Activated CD4-positive, alpha-beta T cell treated with anti-CD3 and anti-CD28 coated beads, Interleukin-2, amount 50 U/mL, for 16 hours (primary cell): ENCODE measurements at regions not wholly inside any gene's neighbourhood (a gene's known extent, or its start where the extent isn't known, plus 50 kb on each side); places are given as distances from the start of the nearest gene placed in this dataset.

Experiments used
- DNase-seq: peaks from one replicate; pipeline ENCODE4 v3.0.0-alpha.2; 2020

GRCh38 chr18:41617647-41618046, 337.4 kb upstream of the PIK3C3 start:
- DNase-seq, result no peak

- DNase-seq, result no peak
Measured at GRCh38 chr18:41613003-41613609, 341.9 kb upstream of the PIK3C3 start.

- DNase-seq, result no peak
Measured at GRCh38 chr18:41604964-41605363, 350.1 kb upstream of the PIK3C3 start.

DNA sequence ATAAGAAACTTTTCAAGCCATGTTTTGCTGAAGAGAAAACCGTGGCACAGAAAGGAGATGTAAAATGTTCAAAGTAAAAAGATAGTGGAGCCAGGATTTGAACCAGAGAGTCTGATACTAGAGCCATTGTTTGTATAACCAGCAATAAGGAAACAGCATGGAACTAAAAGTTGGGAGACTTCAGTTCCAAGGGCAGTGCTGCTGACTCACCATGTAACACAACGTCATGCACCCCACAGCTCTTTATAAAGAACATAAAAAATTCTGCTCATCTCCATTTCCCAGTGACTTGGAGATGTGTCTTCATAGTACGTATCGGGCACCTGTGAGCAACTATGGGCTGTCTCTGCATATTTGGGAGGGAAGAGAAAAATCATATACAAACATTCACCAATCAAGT, 353.0 kb upstream of the PIK3C3 start:
- DNase-seq, result no peak

- no peak for DNase-seq
Measured at GRCh38 chr18:41600693-41601391, 354.2 kb upstream of the PIK3C3 start.

GRCh38 chr18:41599466-41599865, 355.6 kb upstream of the PIK3C3 start:
- DNase-seq, result no peak

DNA sequence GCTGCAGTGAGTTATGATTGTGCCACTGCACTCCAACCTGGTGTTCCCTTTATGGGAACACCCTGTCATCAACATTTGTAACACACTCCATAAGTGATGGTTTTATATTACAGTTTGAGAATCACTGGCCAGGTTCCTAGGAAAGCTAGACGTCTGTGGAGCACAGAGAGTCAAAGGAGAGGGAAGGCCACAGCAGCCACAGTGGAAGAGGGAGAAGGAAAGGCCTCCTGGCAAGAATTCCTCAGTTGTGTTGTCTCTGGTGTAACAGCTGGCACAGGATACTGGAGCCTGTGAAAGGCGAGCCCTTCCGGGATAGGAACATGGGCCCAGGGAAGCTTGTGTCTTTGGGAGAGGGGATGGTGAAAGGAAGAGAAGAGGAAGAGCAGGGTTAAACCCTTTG, 360.5 kb upstream of the PIK3C3 start:
- no peak for DNase-seq

- DNase-seq, result no peak
Measured at GRCh38 chr18:41593171-41593675, 361.8 kb upstream of the PIK3C3 start.

DNA sequence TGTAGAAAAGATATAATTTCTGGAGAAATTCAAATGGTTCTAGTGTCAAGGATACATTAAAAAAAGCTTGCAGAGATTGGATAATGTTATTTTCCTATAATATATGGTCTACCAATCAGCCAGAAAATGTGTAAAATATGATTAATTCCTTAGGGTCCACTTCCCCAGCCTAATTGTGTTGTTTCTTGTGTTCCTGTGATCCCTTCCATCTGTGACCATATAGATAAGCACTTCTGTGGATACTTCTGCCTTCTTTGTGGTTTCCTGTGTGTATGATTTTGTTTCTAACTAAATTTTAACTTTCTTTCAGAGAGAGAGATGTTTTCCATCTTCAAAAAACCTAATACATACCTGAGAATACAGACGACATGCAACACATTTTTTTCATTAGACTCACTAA, 367.1 kb upstream of the PIK3C3 start:
- no peak for DNase-seq

- no peak for DNase-seq
Measured at GRCh38 chr18:41585512-41585911, 369.5 kb upstream of the PIK3C3 start.

DNA sequence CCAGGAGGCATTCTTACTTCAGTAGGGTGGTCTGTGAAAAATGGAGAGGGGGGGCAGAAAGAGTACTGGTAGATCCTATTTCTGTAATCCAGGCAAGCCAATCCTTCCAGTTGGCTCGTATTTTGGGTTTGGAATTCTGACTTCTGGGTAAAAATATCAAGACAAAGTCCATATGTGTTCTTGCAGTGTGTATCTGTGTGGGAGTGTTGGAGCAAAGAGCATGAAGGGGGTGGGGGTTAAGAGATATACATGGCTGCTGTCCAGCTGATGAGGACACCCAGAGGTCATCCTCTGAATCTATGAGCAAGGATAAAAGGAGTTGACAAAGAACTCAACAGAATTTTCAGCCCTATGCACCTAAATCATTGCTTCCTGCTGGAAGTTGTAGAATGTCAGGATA, 375.8 kb upstream of the PIK3C3 start:
- DNase-seq, result no peak

DNA sequence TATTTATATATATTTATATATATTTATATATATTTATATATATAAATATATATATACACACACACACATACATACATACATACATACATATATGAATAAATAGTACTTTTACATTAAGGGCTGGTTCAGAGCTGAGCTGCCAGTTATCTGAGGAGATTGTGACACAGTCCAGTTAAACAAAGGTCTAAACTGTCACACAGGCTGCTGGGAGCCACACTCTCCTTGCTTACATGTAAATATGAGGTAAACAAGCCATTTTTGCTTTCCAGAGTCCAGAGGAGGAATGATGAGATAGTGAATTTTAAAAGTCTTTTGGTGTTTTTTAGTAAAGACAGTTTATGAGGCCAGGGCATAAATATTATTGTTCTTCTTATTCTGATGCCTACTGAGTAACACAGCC, 377.5 kb upstream of the PIK3C3 start:
- no peak for DNase-seq

DNA sequence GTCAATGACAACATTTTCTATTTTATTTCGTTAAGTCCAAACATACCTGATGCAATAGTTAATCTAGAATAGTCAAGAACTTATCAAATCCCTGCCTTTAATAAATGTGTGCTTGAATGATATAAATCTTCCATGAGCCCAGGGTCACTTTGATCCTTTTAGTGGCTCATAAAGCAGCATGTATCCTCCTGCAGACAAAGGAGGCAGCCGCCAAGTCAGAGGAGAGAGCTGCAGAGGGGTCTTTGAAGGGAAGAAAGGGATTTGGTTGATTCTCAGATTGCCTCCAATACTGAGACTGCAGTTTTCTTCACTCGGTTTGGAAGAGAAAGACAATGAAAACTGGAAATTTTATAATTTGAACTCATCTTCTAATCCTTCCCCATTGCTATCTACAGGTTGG, 378.4 kb upstream of the PIK3C3 start:
- DNase-seq, result no peak

DNA sequence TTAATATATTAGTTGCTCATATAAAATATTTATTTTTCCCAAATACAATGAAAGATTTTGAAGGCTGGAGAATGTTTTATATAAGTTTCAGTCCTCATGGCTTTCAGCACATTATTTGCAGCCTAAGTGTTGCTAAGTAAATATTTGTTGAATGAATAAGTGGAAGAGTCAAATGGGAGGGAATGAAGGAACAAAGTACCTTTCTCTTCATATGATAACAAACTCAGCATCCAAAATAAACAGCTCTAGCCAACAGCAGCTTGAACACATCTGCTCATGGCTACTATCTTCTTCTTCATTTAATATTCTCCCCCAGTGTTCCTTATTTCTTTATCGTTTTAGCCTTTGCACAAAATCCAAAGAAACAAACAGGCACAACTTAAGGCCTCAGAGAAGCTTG, 385.2 kb upstream of the PIK3C3 start:
- no peak for DNase-seq

- no peak for DNase-seq
Measured at GRCh38 chr18:41561961-41562360, 393.1 kb upstream of the PIK3C3 start.

DNA sequence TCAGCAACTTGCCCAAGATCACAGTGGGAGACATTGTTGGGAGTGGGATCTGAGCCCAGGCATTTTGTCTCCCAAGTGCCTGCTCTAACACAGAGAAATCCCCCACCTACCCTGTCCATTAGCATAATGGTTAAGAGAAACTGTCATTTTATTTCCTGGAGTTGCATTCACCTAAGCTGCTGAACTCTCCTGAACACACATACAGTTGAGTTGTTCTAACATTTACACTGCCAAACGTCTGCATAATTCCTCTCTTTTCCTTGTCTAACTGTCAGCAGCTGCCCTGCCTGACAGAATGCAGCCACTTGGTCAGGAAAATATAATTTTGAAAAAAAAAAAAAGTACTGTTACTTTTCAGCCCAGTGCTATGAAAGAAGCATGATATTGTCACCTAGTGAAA, 396.3 kb upstream of the PIK3C3 start:
- no peak for DNase-seq

DNA sequence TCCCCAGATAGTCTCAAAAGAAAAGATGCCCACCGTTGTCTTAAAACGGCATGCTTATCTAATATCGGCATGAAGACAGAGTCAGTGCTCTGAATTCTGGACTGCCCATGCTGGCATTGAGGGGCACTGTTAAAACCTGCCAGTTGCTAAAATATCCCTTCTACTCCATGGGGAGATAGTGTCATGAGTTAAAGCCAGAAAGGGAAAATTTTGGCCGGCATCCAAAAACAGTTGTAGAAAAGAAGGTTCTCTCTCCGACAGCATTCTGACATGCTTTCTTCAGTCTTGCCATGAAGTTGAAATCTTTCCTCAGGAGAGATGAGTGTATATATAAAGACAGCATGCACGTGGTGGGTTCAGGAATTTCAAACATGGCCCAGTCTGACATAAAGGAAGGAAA, 401.3 kb upstream of the PIK3C3 start:
- DNase-seq, result no peak

DNA sequence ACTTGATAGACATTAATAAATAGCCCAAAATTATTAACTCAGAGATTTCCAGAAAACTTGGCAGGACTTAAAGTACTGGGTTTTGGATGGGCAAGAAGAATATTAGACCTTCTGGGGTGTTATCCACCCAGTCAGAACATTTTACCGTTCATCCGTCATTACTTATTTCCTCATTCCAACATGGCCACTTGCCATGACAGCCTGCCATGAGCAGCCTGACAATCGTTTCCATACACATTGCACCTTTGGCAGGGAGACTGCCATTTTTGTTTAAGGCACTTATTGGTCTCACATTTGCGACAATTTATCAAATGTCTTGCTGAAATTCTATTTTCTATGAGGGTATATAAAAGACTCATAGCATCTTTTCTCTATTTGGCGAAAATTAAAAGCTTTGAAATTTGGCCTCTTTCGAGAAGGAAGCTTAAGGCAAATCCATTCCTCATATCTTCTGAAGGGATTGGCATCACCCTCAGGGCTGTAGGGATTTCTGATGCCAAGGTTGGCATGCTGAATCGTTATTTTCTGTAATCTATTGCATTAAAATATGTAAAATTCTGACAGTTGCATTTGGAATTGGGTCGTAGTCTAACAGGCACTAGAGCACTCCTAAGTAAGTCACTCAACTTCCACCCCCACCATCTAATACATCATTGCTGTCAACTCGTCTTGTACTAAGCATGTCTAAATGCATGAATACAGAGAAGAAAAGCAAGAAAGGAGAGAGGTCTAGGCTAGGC, 406.3 kb upstream of the PIK3C3 start:
- no peak for DNase-seq

- no peak for DNase-seq
Measured at GRCh38 chr18:41545091-41545888, 409.7 kb upstream of the PIK3C3 start.

GRCh38 chr18:41543815-41544214, 411.2 kb upstream of the PIK3C3 start:
- no peak for DNase-seq

DNA sequence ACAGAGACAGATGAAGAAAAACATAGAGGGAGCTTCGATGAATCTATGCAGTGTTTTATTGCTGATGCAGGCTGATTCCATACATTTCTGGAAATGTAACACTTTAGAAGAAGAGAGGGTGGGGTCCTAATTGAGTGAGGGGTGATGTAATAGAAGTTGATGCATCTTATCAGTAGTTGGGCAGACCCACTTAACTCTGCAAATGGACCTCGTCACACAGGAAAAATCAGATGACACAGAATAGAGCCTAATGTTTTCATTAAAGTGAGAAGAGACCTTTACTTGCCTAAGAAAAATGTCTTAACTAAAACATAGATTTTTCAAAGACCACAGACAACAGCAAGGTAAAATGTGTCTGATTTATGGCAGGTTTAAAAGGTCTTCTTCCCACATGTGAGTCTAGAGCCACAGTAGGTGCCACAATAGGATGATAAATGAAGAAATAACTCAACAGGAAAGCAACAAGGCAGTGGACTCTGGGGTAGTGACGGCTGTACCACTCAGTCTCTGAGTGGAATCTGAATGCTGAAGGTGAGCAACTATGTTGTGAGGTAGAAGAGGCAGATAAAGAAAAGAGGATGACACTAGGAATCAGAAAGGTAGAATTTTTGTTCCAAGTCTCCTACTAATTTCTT, 414.7 kb upstream of the PIK3C3 start:
- DNase-seq, result no peak

GRCh38 chr18:41538751-41539150, 416.3 kb upstream of the PIK3C3 start:
- no peak for DNase-seq

DNA sequence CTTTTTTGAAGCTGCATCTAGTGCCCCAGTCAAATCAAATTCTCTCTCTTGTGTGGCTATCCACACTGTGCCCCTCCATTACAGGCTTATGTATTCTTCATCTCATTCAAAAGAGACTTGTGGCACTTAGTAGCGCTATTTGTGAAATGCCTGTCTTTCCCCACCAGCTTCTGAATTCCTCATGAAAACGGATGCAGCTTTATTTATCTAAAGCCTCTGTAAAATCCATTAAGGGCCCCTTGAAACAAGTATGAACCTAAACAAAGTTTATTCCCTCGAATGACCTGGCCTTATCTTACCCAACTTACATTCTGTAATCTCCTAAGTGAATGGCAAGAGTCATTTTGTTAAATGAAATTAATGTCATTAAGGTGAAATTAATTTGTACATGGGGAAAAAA, 417.4 kb upstream of the PIK3C3 start:
- DNase-seq, result no peak
